ENCODE measurements at regions not wholly inside any gene's neighbourhood (a gene's known extent, or its start where the extent isn't known, plus 50 kb on each side); places are given as distances from the start of the nearest gene placed in this dataset.

DNA sequence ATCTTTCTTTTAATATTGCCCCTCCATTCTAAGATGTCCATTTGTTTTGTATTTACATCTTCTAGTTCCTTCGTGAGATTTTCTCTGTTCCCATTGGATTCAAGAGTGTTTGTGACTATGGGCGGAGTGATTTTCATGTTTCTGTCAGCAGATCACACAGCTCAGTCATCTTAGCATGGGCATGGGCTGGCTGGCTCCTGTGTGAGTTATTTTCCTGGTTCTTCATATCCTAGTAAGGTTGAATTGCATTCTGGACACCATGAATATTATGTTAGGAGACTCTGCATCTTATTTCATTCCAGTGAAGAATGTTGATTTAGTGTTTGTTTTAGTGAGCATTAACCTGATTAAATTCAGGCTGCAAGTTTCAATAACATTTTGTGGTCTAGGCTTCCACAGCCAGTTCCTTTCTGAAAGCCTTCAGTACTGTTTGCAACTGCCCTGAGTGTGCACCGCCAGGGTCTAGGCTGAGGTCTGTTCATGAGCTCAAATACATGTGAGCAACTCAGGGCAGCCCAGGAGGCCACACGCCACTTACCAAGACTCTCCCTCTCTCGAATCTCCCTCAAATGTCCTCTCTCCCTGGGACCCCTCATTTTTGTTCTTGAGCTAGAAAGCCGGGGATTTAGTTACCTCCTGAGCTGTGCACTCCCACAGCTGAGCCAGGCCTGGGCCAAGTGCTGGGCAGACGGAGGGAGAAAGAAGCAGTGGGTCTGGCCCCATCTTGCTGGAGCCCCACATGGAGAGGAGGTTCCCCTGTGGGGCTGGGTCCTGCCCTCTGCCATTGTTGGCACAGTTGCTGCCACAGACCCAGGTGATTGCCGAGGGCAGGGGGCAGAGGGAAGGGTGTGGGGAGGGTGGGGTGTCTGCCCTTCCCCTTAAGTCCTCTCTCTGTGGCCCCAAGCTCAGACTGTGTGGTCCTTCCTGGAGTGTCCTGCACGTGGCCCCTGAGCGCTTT is 145.9 kb downstream of the RTP5 start:
- TF ChIP-seq, protein P1, sequence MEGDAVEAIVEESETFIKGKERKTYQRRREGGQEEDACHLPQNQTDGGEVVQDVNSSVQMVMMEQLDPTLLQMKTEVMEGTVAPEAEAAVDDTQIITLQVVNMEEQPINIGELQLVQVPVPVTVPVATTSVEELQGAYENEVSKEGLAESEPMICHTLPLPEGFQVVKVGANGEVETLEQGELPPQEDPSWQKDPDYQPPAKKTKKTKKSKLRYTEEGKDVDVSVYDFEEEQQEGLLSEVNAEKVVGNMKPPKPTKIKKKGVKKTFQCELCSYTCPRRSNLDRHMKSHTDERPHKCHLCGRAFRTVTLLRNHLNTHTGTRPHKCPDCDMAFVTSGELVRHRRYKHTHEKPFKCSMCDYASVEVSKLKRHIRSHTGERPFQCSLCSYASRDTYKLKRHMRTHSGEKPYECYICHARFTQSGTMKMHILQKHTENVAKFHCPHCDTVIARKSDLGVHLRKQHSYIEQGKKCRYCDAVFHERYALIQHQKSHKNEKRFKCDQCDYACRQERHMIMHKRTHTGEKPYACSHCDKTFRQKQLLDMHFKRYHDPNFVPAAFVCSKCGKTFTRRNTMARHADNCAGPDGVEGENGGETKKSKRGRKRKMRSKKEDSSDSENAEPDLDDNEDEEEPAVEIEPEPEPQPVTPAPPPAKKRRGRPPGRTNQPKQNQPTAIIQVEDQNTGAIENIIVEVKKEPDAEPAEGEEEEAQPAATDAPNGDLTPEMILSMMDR (IDR thresholded peaks at IDR 0.05), result no peak
- TF ChIP-seq POLR2A (IDR thresholded peaks at IDR 0.05) (no peak), POLR2AphosphoS5 (IDR thresholded peaks at IDR 0.05) (no peak), EP300 (IDR thresholded peaks at IDR 0.05) (no peak)

Data from suprapubic skin (tissue), 4 donors.